Nephron progenitor cell (in vitro differentiated cells): ENCODE measurements at regions not wholly inside any gene's neighbourhood (a gene's known extent, or its start where the extent isn't known, plus 50 kb on each side); places are given as distances from the start of the nearest gene placed in this dataset.

ENCODE experiments used
- DNase-seq: peaks from one replicate; pipeline ENCODE4 v3.0.0; 2021
- H3K27ac Mint-ChIP-seq: 2 replicates; pipeline ENCODE4 v1.8.0; 2021; ENCODE audit warnings: mild to moderate bottlenecking, moderate library complexity, mixed read lengths
- H3K27me3 Mint-ChIP-seq: 2 replicates; pipeline ENCODE4 v1.8.0; 2021; ENCODE audit warnings: mild to moderate bottlenecking, low read depth, mixed read lengths; ENCODE audit not compliant: poor library complexity
- H3K36me3 Mint-ChIP-seq: 2 replicates; pipeline ENCODE4 v1.8.0; 2021; ENCODE audit warnings: low read depth, mixed read lengths
- H3K4me1 Mint-ChIP-seq: 2 replicates; pipeline ENCODE4 v1.8.0; 2021; ENCODE audit warnings: mixed read lengths
- H3K4me3 Mint-ChIP-seq: 2 replicates; pipeline ENCODE4 v1.8.0; 2021; ENCODE audit warnings: mild to moderate bottlenecking, moderate library complexity, mixed read lengths
- H3K9me3 Mint-ChIP-seq: 2 replicates; pipeline ENCODE4 v1.8.0; 2021; ENCODE audit warnings: mild to moderate bottlenecking, moderate library complexity, mixed read lengths
- CTCF ChIP-seq: fragments of 200-600 bp; sonication (generic); IDR thresholded peaks from 2 replicates; pipeline ENCODE4 v1.5.0; 2021; ENCODE audit warnings: antibody characterized with exemption

GRCh38 chr6:140017470-140017869 lies 643.0 kb upstream of the CITED2 start:
- Mint-ChIP-seq H3K27me3 (peaks cover 3% of the 10 kb centered on the region), H3K36me3 (peaks cover 27% of the 10 kb centered on the region)

GRCh38 chr6:140012150-140012549 lies 637.7 kb upstream of the CITED2 start:
- Mint-ChIP-seq H3K4me1 (peaks cover 27% of the 10 kb centered on the region), H3K9me3 (peaks cover 21% of the 10 kb centered on the region), H3K4me3 (no peak overlapping the region), H3K27me3 (no peaks in the 10 kb centered on the region), H3K36me3 (peaks cover 7% of the 10 kb centered on the region), H3K27ac (no peak overlapping the region)
- TF ChIP-seq CTCF, result no peak
- DNase-seq, result no peak

More at GRCh38 chr6:140017470-140017869, 643.0 kb upstream of the CITED2 start:
- Mint-ChIP-seq H3K4me1 (peaks cover 8% of the 10 kb centered on the region), H3K9me3 (peaks cover 40% of the 10 kb centered on the region), H3K4me3 (no peak overlapping the region), H3K27ac (no peak overlapping the region)
- no peak for DNase-seq
- no peak for TF ChIP-seq CTCF

GRCh38 chr6:140011537-140011936 lies 637.1 kb upstream of the CITED2 start:
- Mint-ChIP-seq H3K27ac (no peak overlapping the region), H3K9me3 (peaks cover 27% of the 10 kb centered on the region), H3K36me3 (peaks cover 9% of the 10 kb centered on the region), H3K27me3 (no peaks in the 10 kb centered on the region), H3K4me1 (peaks cover 27% of the 10 kb centered on the region), H3K4me3 (no peak overlapping the region)
- TF ChIP-seq CTCF, result no peak
- no peak for DNase-seq

- Mint-ChIP-seq H3K4me1 (peaks cover 22% of the 10 kb centered on the region), H3K9me3 (peaks cover 26% of the 10 kb centered on the region), H3K4me3 (no peak overlapping the region), H3K36me3 (peaks cover 8% of the 10 kb centered on the region), H3K27ac (no peak overlapping the region), H3K27me3 (no peaks in the 10 kb centered on the region)
- no peak for TF ChIP-seq CTCF
- no peak for DNase-seq
Observed at GRCh38 chr6:140009286-140009685, 634.8 kb upstream of the CITED2 start.

GRCh38 chr6:140007525-140007924 lies 633.1 kb upstream of the CITED2 start:
- no peak for TF ChIP-seq CTCF
- Mint-ChIP-seq H3K27me3 (no peaks in the 10 kb centered on the region), H3K9me3 (peaks cover 22% of the 10 kb centered on the region), H3K4me1 (peaks cover 19% of the 10 kb centered on the region), H3K27ac (no peak overlapping the region), H3K4me3 (no peak overlapping the region), H3K36me3 (peaks cover 5% of the 10 kb centered on the region)
- DNase-seq, result no peak

- no peak overlapping the region for H3K4me3 Mint-ChIP-seq
- DNase-seq, result no peak
- peaks cover 30% of the 10 kb centered on the region for H3K9me3 Mint-ChIP-seq
- peaks cover 8% of the 10 kb centered on the region for H3K4me1 Mint-ChIP-seq
- no peak overlapping the region for H3K27ac Mint-ChIP-seq
- H3K36me3 Mint-ChIP-seq, result peaks cover 12% of the 10 kb centered on the region
- no peaks in the 10 kb centered on the region for H3K27me3 Mint-ChIP-seq
- TF ChIP-seq CTCF, result no peak
Observed at GRCh38 chr6:140003217-140003616, 628.8 kb upstream of the CITED2 start.
